Fibroblast of skin of left quadriceps (primary cell): ENCODE measurements at regions not wholly inside any gene's neighbourhood (a gene's known extent, or its start where the extent isn't known, plus 50 kb on each side); places are given as distances from the start of the nearest gene placed in this dataset.
A peak's percentile ranks its signal among the peaks of the same experiment; 100 is the strongest.
"Not testable (repeated sequence)": the region's sequence is repeated elsewhere in the genome, so short reads cannot be mapped to it uniquely, and the experiment has no call there.

ENCODE experiments used
- DNase-seq, 2 experiments: peaks; one replicate each; pipeline ENCODE4 v3.0.0-alpha.2; 2013; ENCODE audit warnings: low read depth in 2 of 2

GRCh38 chrY:7320171-7320570, 408.6 kb upstream of the AMELY start:
- DNase-seq = not testable (repeated sequence)

GRCh38 chrY:7318122-7318521, 406.6 kb upstream of the AMELY start:
- DNase-seq = no peak

DNA sequence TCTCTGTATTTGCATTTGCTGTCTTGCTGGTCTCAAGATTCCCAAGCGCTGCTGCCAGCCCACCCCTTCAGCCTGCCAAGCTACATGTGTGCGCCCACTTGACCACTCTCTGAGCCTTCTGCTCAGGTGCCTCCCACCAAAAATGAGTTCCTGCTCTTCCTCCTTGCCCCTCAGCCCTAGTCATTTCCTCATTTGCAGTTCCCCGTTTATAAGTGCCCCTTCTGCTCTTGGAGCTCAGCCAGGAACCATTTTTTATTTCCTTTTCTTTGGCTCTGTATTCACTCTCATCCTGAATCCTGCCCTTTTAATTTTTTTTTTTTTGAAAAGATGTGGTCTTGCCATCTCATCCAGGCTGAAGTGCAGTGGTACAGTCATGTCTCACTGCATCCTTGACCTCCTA, 406.0 kb upstream of the AMELY start:
- no peak for DNase-seq

GRCh38 chrY:7310482-7311269, 399.1 kb upstream of the AMELY start:
- no peak for DNase-seq

GRCh38 chrY:7308816-7309215, 397.3 kb upstream of the AMELY start:
- DNase-seq = no peak

DNA sequence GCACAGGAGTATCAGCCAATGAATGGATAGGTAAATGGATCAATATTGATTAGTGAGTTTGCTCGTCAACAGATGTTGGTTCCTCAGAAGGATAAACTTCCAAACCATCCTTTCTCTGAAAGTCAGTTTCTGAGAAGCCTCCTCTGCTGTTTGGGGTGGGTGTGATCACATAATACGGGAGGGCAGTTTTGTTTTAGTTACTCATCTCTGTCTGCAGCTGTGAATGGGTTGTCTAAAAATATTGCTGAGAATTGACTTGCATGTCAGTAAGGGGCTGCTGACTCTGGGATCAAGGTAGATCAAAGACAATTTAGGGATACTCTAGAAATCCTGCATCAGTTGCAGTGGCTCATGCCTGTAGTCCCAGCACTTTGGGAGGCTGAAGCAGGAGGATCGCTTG, 390.8 kb upstream of the AMELY start:
- no peak for DNase-seq

DNA sequence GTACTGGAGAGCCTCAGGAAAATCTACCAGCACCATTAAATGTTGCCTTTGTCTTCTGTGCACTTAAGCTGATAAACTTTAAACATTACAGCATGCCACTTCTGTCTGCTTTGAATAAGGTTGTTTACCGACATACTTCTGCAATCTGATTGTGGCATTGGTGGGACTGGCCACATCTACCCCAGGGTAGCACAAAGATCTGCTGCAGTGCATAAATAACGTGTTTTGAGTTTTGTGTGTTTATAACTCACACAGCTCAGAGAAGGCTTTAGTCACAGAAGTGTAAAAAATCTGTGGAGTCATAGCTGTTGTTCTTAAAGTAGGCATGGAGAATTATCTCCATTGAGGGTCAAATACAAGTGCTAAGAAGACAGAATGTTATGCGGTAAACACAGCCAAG, 388.4 kb upstream of the AMELY start:
- no peak for DNase-seq

- DNase-seq = no peak
These were observed 380.6 kb upstream of the AMELY start for GRCh38 chrY:7292113-7292512.

GRCh38 chrY:7289889-7290833, 378.6 kb upstream of the AMELY start:
- DNase-seq = no peak

DNA sequence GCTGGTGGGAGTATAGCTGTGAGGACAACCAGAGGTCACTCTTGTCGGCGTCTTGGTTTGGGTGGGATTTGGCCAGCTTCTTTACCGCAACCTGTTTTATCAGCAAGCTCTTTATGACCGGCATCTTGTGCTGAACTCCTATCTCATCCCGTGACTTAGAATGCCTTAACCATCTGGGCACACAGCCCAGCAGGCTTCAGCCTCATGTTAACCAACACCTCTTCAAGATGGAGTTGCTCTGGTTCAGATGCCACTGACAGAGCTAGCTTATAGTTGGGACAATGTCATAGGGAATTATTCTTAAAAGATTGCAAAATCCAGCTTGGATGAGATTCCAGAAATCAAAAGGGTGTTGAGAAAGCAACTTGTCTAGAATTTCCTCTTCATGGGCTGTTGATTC, 377.1 kb upstream of the AMELY start:
- DNase-seq = no peak

DNA sequence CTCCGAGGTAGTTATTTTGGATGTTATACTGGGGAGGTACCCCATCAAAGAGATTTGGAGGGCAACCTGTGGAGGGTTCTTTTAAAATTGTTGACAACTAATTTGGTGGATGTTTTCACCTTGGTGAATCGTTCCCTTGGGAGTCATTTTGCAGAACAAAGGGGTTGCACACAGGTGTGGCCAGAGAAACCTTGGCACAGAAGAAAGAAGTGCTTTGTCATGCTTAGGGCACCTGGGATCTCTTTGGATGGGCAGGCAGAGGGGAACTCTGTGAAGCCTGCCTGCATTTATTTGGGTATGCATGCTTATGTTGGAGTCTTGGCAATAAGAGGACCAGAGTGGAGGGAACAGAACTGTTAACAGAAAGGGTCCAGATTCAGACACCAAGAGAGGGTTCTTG, 376.4 kb upstream of the AMELY start:
- not testable (repeated sequence) for DNase-seq

DNA sequence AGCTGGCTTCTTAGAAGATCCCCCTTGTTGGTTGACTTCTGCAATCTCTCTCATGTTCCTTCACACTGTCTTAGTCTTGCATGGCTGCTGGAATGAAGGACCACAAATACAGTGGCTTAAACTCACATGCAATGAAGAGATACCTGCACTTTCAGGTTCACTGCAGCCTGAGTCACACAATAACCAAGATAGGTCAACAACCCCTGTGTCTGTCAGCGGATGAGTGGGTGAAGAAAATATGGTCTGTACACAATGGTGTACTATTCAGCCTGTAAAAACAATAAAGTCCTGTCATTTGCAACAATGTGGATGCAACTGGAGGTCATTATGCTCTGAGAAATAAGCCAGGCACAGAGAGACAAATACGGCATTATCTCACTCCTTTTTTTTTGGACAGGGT, 373.8 kb upstream of the AMELY start:
- DNase-seq = no peak

- DNase-seq = no peak
These were observed 371.4 kb upstream of the AMELY start for GRCh38 chrY:7283001-7283400.

- not testable (repeated sequence) for DNase-seq
These were observed 368.7 kb upstream of the AMELY start for GRCh38 chrY:7280151-7280740.

DNA sequence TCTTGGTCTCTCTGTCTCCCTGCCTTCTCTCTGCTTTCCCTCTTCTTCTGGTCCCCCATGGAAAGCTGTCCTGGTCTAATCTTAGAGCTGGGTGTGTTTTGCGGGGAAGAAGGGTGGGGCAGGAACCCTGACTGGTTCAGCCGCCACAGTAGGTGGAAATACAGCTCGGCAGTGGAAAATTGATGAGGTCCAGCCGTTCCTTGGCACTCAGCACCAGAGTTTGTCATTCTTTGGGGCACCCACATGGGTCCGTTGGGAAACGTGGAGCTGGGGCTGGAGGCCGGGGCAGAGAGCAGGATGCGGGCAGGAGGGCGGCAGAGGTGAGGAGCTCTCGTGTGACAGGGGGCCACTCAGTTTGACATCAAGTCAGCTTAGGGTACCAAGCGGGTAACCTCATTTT, 364.2 kb upstream of the AMELY start:
- DNase-seq = no peak

DNA sequence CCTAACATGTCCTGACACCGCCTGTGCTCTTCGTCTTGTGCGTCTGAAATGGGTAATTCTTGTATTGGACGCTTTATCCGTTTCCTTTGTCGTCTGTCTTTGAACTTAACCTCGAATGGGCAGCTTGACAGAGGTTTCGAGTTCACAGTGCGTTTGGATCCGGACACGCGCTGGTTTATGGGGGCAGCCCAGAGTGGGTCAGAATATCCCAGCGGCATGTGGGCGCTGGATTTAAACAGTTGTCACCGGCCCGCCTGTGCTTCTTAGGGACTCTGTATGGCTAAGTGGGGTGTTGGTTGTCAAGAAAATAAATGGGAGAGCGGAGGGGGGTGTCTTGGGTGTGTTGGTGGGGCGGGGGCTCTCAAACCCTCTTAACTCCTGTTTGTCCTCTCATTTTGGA, 363.5 kb upstream of the AMELY start:
- DNase-seq = no peak

DNA sequence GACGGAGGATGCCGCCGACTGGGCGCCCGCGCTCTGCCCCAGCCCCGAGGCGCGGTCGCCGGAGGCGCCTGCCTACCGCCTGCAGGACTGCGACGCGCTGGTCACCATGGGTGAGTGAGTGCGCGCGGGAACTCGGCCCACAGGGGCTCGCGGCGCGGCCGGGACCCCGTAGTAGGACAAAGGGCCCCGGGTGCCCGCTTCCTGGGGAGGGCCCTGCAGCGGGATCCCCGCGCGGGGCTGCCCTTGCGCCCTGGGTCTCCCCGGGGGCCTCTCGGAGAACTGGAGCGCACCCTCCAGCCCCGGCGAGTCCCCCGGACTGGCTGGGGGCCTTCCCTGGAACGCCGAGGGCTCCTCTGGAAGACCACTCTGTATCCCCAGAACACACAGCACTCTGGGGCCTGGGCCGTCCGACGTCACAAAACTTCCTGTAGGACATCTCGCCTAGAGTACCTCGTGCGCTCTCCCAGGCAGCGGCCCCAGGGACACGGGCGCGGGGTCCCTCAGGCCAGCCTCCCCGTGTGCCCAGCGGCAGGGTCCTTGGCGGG, 362.9 kb upstream of the AMELY start:
- DNase-seq = no peak

GRCh38 chrY:7273587-7274203, 362.1 kb upstream of the AMELY start:
- peak; percentile 39 to 58 for DNase-seq

- peak; percentile 11 to 13 for DNase-seq
These were observed 361.1 kb upstream of the AMELY start for GRCh38 chrY:7272556-7273195.

- DNase-seq = no peak
These were observed 352.2 kb upstream of the AMELY start for GRCh38 chrY:7263773-7264172.

DNA sequence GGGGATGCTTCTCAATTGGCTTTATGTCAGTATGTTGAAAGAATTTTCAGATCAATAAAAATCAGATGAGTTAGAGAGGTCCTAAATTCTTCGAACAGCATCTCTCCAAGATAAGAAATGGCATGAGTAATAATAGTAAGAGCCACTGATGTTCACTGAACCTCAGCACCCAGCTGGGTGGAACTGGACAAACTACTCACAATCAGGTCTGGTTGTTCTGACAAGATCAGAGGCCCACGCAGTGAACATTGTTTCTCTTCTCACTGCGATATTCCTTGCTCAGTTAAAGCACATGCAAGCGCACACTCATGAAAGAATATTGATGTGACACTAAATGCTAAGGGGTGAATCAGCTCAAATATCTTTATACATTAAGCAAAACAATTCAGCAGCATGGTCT, 351.0 kb upstream of the AMELY start:
- no peak for DNase-seq
